ACC112 (cell line): ENCODE measurements at regions not wholly inside any gene's neighbourhood (a gene's known extent, or its start where the extent isn't known, plus 50 kb on each side); places are given as distances from the start of the nearest gene placed in this dataset.

Experiments used
- H2AFZ ChIP-seq: fragments of 200-600 bp; sonication (generic); one replicate; pipeline ENCODE4 v1.6.0; 2017; ENCODE audit warnings: antibody characterized with exemption, low read length; ENCODE audit not compliant: unreplicated experiment
- H3K27ac ChIP-seq: fragments of 200-600 bp; sonication (generic); 2 replicates; pipeline ENCODE4 v1.5.1; 2014; ENCODE audit warnings: low read depth, mild to moderate bottlenecking, antibody characterized with exemption, low read length, moderate library complexity
- H3K27me3 ChIP-seq: fragments of 200-600 bp; sonication (generic); 2 replicates; pipeline ENCODE4 v1.6.1; 2014; ENCODE audit warnings: mild to moderate bottlenecking, antibody characterized with exemption, low read length, moderate library complexity, mixed read lengths; ENCODE audit not compliant: insufficient read depth
- H3K36me3 ChIP-seq: fragments of 200-600 bp; sonication (generic); 2 replicates; pipeline ENCODE4 v1.6.1; 2016; ENCODE audit warnings: mild to moderate bottlenecking, antibody characterized with exemption, low read length, moderate library complexity, mixed read lengths; ENCODE audit not compliant: insufficient read depth
- H3K4me1 ChIP-seq: fragments of 200-600 bp; sonication (generic); one replicate; pipeline ENCODE4 v1.6.1; 2016; ENCODE audit warnings: low read length, mixed read lengths; ENCODE audit not compliant: insufficient read depth, unreplicated experiment, control insufficient read depth
- H3K4me3 ChIP-seq: fragments of 200-600 bp; sonication (generic); 2 replicates; pipeline ENCODE4 v1.5.1; 2014; ENCODE audit warnings: mild to moderate bottlenecking, low read depth, low read length
- H3K79me2 ChIP-seq: fragments of 200-600 bp; sonication (generic); one replicate; pipeline ENCODE4 v1.6.0; 2016; ENCODE audit warnings: low read length; ENCODE audit not compliant: control insufficient read depth, unreplicated experiment, insufficient read depth

- Histone ChIP-seq H2AFZ (no peak overlapping the region), H3K4me3 (no peak overlapping the region), H3K27me3 (no peaks in the 10 kb centered on the region; the same call in 1 of the 2 replicates), H3K27ac (no peak overlapping the region), H3K4me1 (no peaks in the 10 kb centered on the region), H3K79me2 (no peaks in the 10 kb centered on the region), H3K36me3 (no peaks in the 10 kb centered on the region)
Measured at GRCh38 chr10:46236546-46236887, 50.3 kb upstream of the ANTXRL start.

- H3K4me1 ChIP-seq = no peaks in the 10 kb centered on the region
- no peaks in the 10 kb centered on the region for H3K79me2 ChIP-seq
- H3K27me3 ChIP-seq = peaks cover 4% of the 10 kb centered on the region
- H2AFZ ChIP-seq = no peak overlapping the region
- H3K36me3 ChIP-seq = no peaks in the 10 kb centered on the region
- H3K4me3 ChIP-seq = no peak overlapping the region
- no peak overlapping the region for H3K27ac ChIP-seq
Measured at GRCh38 chr10:46236941-46237681, 49.7 kb upstream of the ANTXRL start.
